RWPE1 (cell line): ENCODE measurements at regions not wholly inside any gene's neighbourhood (a gene's known extent, or its start where the extent isn't known, plus 50 kb on each side); places are given as distances from the start of the nearest gene placed in this dataset.

Experiments
- CTCF ChIA-PET: fragments of 350-600 bp; sonication (Branson Sonifier 250); formaldehyde crosslinking; extraction: SDS; loops from one replicate; lab custom pipeline; 2021; lab: Yijun Ruan, JAX
- POLR2A ChIA-PET: fragments of 400-600 bp; formaldehyde crosslinking; extraction: SDS; loops from one replicate; lab custom pipeline; 2020; ENCODE audit warnings: antibody characterized with exemption; ENCODE audit not compliant: low non-redundant PET; lab: Yijun Ruan, JAX
- DNase-seq: peaks from one replicate; pipeline ENCODE4 v3.0.0; 2012; ENCODE audit warnings: low spot score
- H3K27ac ChIP-seq: fragments of 450-650 bp; 2 replicates; pipeline ENCODE4 v1.5.1; 2017
- TF ChIP-seq, protein P1 (sequence below): fragments of 450-650 bp; conservative IDR thresholded peaks from 2 replicates; pipeline ENCODE4 v1.5.1; 2017; ENCODE audit warnings: low read depth, mild to moderate bottlenecking

DNA sequence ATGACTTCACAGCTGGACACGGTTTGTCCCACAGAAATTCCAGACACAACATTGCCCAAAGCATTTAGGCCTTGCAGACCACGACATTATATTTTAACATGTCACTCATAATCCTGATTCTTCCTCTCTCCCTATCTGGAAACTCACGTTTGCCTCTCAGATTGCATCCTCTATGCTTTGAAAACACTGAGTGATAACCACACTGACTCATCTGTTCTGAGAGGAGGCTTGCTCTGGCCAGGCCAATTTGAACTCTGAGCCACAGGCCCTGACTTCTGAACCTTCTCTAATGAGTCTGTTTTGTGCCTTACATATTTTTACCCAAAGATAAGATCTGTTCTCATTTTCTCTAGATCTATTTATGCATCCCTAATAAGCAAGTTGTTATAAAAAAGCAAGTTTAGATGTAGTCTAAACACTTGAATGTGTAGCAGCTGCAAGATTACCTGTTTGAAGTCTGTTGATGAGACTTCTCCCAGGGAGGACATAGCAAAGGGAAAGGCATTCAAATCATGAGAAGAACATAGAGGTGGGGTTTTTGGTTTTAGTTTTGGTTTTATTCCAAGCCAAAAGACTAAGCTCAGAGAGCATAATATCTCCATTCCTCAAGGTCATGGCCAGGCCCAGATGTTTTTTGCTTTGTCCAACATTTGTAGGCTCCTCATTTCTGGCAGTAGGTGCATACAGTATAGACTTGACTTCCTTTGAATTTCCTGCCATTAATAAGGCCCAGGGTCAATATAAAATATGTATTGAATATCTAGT lies 234.4 kb upstream of the LRTM1 start:
- CTCF ChIA-PET: no interaction called here
- POLR2A ChIA-PET: no interaction called here
- TF ChIP-seq, protein P1, sequence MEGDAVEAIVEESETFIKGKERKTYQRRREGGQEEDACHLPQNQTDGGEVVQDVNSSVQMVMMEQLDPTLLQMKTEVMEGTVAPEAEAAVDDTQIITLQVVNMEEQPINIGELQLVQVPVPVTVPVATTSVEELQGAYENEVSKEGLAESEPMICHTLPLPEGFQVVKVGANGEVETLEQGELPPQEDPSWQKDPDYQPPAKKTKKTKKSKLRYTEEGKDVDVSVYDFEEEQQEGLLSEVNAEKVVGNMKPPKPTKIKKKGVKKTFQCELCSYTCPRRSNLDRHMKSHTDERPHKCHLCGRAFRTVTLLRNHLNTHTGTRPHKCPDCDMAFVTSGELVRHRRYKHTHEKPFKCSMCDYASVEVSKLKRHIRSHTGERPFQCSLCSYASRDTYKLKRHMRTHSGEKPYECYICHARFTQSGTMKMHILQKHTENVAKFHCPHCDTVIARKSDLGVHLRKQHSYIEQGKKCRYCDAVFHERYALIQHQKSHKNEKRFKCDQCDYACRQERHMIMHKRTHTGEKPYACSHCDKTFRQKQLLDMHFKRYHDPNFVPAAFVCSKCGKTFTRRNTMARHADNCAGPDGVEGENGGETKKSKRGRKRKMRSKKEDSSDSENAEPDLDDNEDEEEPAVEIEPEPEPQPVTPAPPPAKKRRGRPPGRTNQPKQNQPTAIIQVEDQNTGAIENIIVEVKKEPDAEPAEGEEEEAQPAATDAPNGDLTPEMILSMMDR: no peak
- H3K27ac ChIP-seq: no peak overlapping the region
- DNase-seq: no peak

DNA sequence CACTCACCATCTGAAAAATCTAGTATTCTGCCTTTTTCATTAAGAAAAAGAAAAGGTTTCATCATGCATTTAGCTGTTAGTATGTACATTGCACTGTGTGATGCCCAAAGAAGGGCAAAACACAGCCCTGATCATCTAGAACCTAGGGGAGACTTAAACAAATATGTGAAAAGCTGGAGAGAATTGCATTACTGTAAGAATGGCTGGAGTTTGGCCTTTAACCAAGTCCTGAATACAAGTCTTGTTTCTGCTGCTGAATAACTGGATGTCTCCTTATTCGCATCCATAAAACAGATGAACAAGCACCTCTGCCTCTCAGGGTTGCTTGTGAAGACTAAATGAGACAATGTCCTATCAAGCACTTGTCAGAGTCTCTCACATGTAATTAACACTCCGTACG lies 233.4 kb upstream of the LRTM1 start:
- no peak overlapping the region for H3K27ac ChIP-seq
- POLR2A ChIA-PET: no interaction called here
- TF ChIP-seq, protein P1: no peak
- CTCF ChIA-PET: no interaction called here
- DNase-seq: no peak

DNA sequence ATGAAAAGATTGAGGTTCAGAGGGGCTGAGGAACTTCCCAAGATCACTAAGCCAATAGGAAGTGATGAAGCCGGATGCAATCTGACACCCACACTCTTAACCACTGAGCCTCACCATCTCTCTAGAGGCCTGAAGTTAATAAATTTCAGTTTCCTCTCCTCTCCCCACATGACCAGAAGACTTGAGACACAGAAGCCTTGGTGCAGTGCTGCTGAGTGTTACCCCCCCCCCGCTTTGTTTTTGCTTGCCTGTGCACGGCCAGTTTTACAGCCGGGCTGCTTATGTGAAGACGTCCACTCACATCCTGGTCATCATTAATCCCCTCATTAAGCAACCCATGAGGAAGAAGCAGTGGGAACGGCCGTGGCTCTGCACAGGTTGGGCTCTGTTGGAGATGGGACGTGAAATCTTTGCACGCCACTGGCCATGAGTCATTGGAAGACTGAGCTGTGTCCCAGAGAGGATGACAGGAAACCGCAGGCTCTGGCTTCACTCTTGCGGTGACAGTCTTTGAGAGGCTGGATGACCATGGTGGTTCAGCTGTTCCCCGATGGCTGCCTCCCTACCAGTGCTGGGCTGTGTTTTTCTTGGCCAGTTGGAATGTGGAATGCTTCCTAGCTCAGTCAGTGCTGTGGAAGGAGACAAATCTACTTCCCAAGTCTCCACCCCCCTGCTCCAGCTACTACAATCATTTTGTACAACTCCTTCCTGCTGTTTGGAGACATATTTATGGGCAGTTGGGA lies 232.6 kb upstream of the LRTM1 start:
- POLR2A ChIA-PET: no interaction called here
- DNase-seq: no peak
- TF ChIP-seq, protein P1: no peak
- no peak overlapping the region; the same call in 1 of the 2 replicates for H3K27ac ChIP-seq
- CTCF ChIA-PET: no interaction called here

DNA sequence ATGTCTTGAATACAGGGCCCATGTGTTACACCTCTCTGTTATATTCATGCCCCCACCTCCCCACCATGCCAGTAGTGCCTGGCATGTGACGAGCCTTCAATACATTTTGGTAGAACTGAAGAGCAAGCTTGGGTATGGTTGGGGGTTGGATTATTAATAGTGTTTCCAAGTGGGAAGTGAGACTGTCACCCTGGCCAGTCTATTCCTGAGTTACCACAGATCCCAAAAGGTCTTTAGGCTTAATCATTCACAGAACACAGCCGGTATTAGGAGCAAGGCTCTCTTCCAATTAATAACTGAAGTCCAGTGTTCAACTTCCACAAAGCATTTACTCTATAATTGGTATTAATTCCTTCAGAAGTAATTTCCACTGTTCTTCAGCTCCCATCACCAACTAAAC lies 231.9 kb upstream of the LRTM1 start:
- TF ChIP-seq, protein P1: no peak
- CTCF ChIA-PET: no interaction called here
- DNase-seq: no peak
- H3K27ac ChIP-seq: no peak overlapping the region
- POLR2A ChIA-PET: no interaction called here

DNA sequence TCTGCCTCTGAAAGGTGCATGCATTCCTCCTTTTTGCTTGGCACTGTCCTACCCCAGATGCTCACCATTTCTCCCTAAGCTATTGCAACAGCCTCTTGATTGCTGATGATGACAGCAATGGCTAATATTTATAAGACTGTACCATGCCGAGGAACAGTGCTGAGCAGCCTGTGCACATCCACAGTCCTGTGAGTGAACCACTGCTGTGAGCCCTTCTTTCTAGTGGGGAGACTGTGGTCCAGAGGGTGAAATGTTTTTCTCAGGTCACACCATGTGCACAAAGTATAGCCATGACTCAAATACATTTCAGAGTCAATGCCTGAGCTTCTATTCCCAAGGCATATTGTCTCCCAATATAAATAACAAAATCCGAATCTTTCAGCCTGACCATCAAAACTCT lies 231.2 kb upstream of the LRTM1 start:
- no peak overlapping the region for H3K27ac ChIP-seq
- CTCF ChIA-PET: no interaction called here
- TF ChIP-seq, protein P1: no peak
- no peak for DNase-seq
- POLR2A ChIA-PET: no interaction called here

DNA sequence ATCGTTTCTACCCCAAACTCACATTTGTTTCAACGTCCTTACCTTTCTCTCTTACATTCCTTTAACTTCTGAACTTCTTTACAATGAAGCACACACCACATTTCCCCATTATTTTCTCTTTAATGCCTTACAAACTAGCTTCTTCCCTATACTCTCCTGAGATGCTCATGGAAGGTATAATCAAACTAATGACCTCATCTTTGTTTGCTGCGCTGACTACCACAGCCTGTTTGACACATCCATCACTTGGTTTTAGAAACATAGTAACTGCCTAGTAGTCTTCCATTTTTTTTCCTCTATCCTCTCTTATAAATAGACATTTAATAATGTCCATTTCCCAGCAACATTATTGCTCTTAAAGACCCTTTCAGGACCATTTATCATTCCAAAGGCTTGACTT lies 230.5 kb upstream of the LRTM1 start:
- ChIA-PET POLR2A (no interaction called here), CTCF (no interaction called here)
- TF ChIP-seq, protein P1: no peak
- no peak overlapping the region for H3K27ac ChIP-seq
- no peak for DNase-seq
